IPS-18a (cell line): ENCODE measurements at regions not wholly inside any gene's neighbourhood (a gene's known extent, or its start where the extent isn't known, plus 50 kb on each side); places are given as distances from the start of the nearest gene placed in this dataset.

Experiments used
- H3K27ac ChIP-seq: one replicate; pipeline ENCODE4 v1.5.1; 2013; ENCODE audit warnings: low read length
- H3K27me3 ChIP-seq: one replicate; pipeline ENCODE4 v1.6.1; 2013; ENCODE audit warnings: mild to moderate bottlenecking, low read length; ENCODE audit not compliant: control insufficient read depth, insufficient read depth
- H3K36me3 ChIP-seq: one replicate; pipeline ENCODE4 v1.6.1; 2013; ENCODE audit warnings: low read depth, low read length; ENCODE audit not compliant: control insufficient read depth
- H3K4me1 ChIP-seq: one replicate; pipeline ENCODE4 v1.6.1; 2013; ENCODE audit warnings: low read depth, low read length; ENCODE audit not compliant: control insufficient read depth
- H3K4me3 ChIP-seq: one replicate; pipeline ENCODE4 v1.5.1; 2013; ENCODE audit warnings: low read length
- H3K9ac ChIP-seq: one replicate; pipeline ENCODE4 v1.6.1; 2013; ENCODE audit warnings: mild to moderate bottlenecking, low read length, moderate library complexity
- H3K9me3 ChIP-seq: one replicate; pipeline ENCODE4 v1.6.1; 2013; ENCODE audit warnings: low read depth, low read length; ENCODE audit not compliant: control insufficient read depth

GRCh38 chrX:42090395-42090794, 167.0 kb upstream of the CASK start:
- Histone ChIP-seq H3K4me1 (peaks cover 39% of the 10 kb centered on the region), H3K36me3 (no peaks in the 10 kb centered on the region), H3K9me3 (peaks cover 20% of the 10 kb centered on the region), H3K9ac (no peak overlapping the region), H3K4me3 (peak overlapping the region; percentile 10), H3K27ac (peak overlapping the region; percentile 54), H3K27me3 (no peaks in the 10 kb centered on the region)

DNA sequence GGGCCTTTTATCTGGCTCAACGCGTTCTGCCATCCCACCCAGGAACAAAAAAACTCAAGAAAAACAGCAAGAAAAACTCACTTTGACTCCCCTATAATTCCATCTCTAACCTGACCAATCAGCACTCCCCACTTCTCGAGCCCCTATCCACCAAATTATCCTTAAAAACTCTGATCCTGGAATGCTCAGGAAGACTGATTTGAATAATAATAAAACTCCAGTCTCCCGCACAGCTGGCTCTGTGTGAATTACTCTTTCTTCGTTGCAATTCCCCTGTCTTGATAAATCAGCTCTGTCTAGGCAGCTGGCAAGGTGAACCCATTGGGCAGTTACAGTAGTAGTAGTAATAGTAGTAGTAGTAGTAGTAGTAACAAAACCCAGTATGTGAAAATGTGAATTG, 165.7 kb upstream of the CASK start:
- no peak overlapping the region for H3K27ac ChIP-seq
- no peaks in the 10 kb centered on the region for H3K27me3 ChIP-seq
- H3K4me3 ChIP-seq: no peak overlapping the region
- no peaks in the 10 kb centered on the region for H3K36me3 ChIP-seq
- no peak overlapping the region for H3K9ac ChIP-seq
- peaks cover 25% of the 10 kb centered on the region for H3K9me3 ChIP-seq
- H3K4me1 ChIP-seq: peaks cover 39% of the 10 kb centered on the region

GRCh38 chrX:42087960-42088359, 164.6 kb upstream of the CASK start:
- Histone ChIP-seq H3K4me3 (no peak overlapping the region), H3K4me1 (peaks cover 32% of the 10 kb centered on the region), H3K9ac (no peak overlapping the region), H3K36me3 (no peaks in the 10 kb centered on the region), H3K9me3 (peaks cover 25% of the 10 kb centered on the region), H3K27ac (no peak overlapping the region), H3K27me3 (no peaks in the 10 kb centered on the region)

GRCh38 chrX:42085836-42086235, 162.5 kb upstream of the CASK start:
- no peaks in the 10 kb centered on the region for H3K27me3 ChIP-seq
- no peaks in the 10 kb centered on the region for H3K36me3 ChIP-seq
- H3K4me1 ChIP-seq: peaks cover 25% of the 10 kb centered on the region
- no peak overlapping the region for H3K27ac ChIP-seq
- H3K9ac ChIP-seq: no peak overlapping the region
- no peak overlapping the region for H3K4me3 ChIP-seq
- peaks cover 25% of the 10 kb centered on the region for H3K9me3 ChIP-seq

DNA sequence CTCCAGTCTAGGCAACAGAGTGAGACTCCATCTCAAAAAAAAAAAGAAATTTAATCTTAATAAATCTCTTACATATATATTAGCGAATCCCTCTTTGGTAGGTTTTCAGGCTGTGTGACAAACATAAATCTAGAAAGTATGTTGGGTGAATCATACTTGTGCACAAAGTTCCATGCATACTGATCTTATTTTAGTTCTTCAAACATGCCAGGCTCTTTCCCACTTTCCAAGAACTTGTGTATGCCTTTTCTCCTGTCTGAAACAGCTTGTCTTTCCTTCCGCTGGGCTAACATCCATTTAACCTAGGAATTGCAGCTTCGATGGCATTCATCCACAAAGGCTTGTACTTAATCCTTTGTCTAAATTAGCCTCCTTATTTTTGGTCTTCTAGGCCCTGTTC, 156.6 kb upstream of the CASK start:
- no peak overlapping the region for H3K9ac ChIP-seq
- H3K27me3 ChIP-seq: no peaks in the 10 kb centered on the region
- H3K27ac ChIP-seq: no peak overlapping the region
- H3K4me1 ChIP-seq: no peaks in the 10 kb centered on the region
- peaks cover 8% of the 10 kb centered on the region for H3K9me3 ChIP-seq
- H3K4me3 ChIP-seq: no peak overlapping the region
- H3K36me3 ChIP-seq: no peaks in the 10 kb centered on the region

DNA sequence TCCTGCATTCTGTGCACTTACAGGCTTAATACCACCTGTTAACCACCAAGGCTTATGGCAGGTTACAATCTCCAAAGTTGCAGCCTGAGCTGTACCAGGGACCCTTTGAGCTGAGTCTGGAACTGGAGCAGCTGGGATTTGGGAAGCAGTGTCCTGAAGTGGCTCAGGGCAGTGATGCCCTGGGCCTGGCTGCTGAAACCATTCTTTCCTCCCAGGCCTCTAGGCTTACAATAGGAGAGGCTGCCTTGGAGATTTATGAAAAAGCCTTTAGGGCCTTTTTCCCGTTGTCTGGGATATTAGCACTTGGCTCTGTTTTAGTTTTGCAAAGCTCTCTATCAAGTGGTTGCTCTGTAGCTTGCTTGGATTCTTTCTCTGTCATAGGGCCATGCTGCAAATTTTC, 154.3 kb upstream of the CASK start:
- H3K4me1 ChIP-seq: no peaks in the 10 kb centered on the region
- no peak overlapping the region for H3K4me3 ChIP-seq
- no peak overlapping the region for H3K9ac ChIP-seq
- peaks cover 11% of the 10 kb centered on the region for H3K9me3 ChIP-seq
- H3K27me3 ChIP-seq: no peaks in the 10 kb centered on the region
- H3K27ac ChIP-seq: no peak overlapping the region
- no peaks in the 10 kb centered on the region for H3K36me3 ChIP-seq

DNA sequence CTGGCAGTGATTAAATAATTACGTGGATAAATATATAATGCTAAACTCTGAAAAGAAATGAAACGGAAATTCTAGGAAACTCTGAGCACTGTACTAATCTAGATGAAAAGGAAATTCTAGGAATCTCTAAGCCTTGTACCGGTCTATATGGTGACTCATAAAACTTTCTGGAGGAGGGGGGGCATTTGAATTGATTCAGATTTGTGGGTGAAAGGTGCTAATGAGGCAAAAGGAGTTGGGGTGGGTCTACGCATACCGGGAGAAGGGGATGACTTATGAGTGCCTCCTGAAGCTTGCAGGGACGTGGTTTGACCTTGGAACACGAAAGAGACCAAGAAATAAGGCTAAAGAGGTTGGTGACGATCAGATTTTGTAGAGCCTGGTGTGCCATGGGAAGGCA, 151.7 kb upstream of the CASK start:
- H3K4me1 ChIP-seq: no peaks in the 10 kb centered on the region
- H3K27me3 ChIP-seq: no peaks in the 10 kb centered on the region
- H3K9me3 ChIP-seq: peaks cover 11% of the 10 kb centered on the region

GRCh38 chrX:42073448-42073847, 150.1 kb upstream of the CASK start:
- Histone ChIP-seq H3K27ac (no peak overlapping the region), H3K36me3 (no peaks in the 10 kb centered on the region), H3K4me1 (no peaks in the 10 kb centered on the region), H3K4me3 (no peak overlapping the region), H3K9me3 (peaks cover 11% of the 10 kb centered on the region), H3K27me3 (no peaks in the 10 kb centered on the region), H3K9ac (no peak overlapping the region)

More for the DNA sequence above, 151.7 kb upstream of the CASK start:
- H3K27ac ChIP-seq: no peak overlapping the region
- no peaks in the 10 kb centered on the region for H3K36me3 ChIP-seq
- no peak overlapping the region for H3K9ac ChIP-seq
- H3K4me3 ChIP-seq: no peak overlapping the region

- Histone ChIP-seq H3K27ac (no peak overlapping the region), H3K4me3 (no peak overlapping the region), H3K9ac (no peak overlapping the region), H3K4me1 (no peaks in the 10 kb centered on the region), H3K36me3 (no peaks in the 10 kb centered on the region), H3K9me3 (peaks cover 14% of the 10 kb centered on the region), H3K27me3 (no peaks in the 10 kb centered on the region)
Observed at GRCh38 chrX:42070866-42071265, 147.5 kb upstream of the CASK start.

DNA sequence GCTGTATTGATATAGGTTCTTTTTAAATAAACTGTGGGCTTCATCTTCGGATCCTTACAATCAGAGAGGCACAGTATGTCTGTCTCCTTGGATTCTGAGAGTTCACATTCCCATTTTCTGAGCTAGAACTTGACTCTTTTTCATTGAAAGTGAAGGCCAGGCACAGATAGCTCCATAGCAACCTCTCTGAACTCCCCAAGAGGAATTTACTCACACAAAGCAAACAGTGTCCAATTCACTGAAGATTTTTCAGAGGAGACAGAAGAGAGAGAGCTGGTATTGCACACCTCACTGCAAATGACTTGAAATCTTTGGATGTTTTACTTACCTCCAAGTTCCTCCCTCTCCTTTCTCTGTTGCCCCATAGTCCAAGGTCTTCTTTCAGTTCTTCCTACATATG, 130.9 kb upstream of the CASK start:
- no peaks in the 10 kb centered on the region for H3K36me3 ChIP-seq
- H3K9ac ChIP-seq: no peak overlapping the region
- no peak overlapping the region for H3K4me3 ChIP-seq
- H3K27me3 ChIP-seq: no peaks in the 10 kb centered on the region
- no peaks in the 10 kb centered on the region for H3K4me1 ChIP-seq
- peaks cover 15% of the 10 kb centered on the region for H3K9me3 ChIP-seq
- no peak overlapping the region for H3K27ac ChIP-seq

DNA sequence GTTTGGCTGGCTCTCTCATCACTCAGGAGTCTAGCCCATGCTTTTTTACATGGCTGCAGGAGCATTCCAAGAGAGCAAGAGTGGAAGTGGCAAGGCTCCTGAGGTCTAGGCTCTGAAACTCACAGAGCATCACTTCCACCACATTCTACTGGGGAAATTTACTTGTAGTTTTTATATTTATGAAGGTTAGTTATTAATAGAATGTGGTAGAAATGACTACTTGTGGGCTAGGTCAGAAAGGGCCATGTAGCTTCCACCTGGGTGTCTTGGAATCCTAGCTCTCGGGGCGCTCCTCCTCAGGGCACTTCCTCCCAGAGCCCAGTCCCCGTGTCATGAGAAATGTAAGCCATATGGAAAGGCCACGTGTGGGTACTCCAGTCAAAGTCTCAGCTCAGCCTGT, 127.0 kb upstream of the CASK start:
- Histone ChIP-seq H3K9ac (no peak overlapping the region), H3K36me3 (no peaks in the 10 kb centered on the region), H3K4me1 (no peaks in the 10 kb centered on the region), H3K27me3 (no peaks in the 10 kb centered on the region), H3K27ac (no peak overlapping the region), H3K4me3 (no peak overlapping the region), H3K9me3 (peaks cover 25% of the 10 kb centered on the region)

GRCh38 chrX:42047886-42048285, 124.5 kb upstream of the CASK start:
- H3K9ac ChIP-seq: no peak overlapping the region

More at GRCh38 chrX:42047886-42048285, 124.5 kb upstream of the CASK start:
- H3K27me3 ChIP-seq: no peaks in the 10 kb centered on the region
- peaks cover 18% of the 10 kb centered on the region for H3K9me3 ChIP-seq
- H3K4me3 ChIP-seq: no peak overlapping the region
- H3K4me1 ChIP-seq: no peaks in the 10 kb centered on the region
- H3K36me3 ChIP-seq: no peaks in the 10 kb centered on the region
- H3K27ac ChIP-seq: no peak overlapping the region
